DMS79 (cell line): ENCODE measurements at regions not wholly inside any gene's neighbourhood (a gene's known extent, or its start where the extent isn't known, plus 50 kb on each side); places are given as distances from the start of the nearest gene placed in this dataset.

Experiments
- DNase-seq: peaks from one replicate; lab custom pipeline; 2025; lab: John Stamatoyannopoulos, UW

GRCh38 chr2:198213253-198213652, 408.9 kb downstream of the PLCL1 start:
- DNase-seq, result no peak

GRCh38 chr2:198211706-198212105, 407.3 kb downstream of the PLCL1 start:
- DNase-seq, result no peak

GRCh38 chr2:198203336-198204069, 399.1 kb downstream of the PLCL1 start:
- no peak for DNase-seq
